Dedifferentiated amniotic fluid mesenchymal stem cell (primary cell): ENCODE measurements at regions not wholly inside any gene's neighbourhood (a gene's known extent, or its start where the extent isn't known, plus 50 kb on each side); places are given as distances from the start of the nearest gene placed in this dataset.

Experiments used
- DNase-seq: peaks from one replicate; pipeline ENCODE4 v3.0.0-alpha.2; 2016; ENCODE audit errors: extremely low spot score

GRCh38 chr2:45145073-45145899 is 136.0 kb upstream of the SIX2 start:
- no peak for DNase-seq

- no peak for DNase-seq
Measured at GRCh38 chr2:45141883-45142866, 132.9 kb upstream of the SIX2 start.

GRCh38 chr2:45140675-45141074 is 131.4 kb upstream of the SIX2 start:
- DNase-seq: no peak

- DNase-seq: no peak
Measured at GRCh38 chr2:45138904-45139303, 129.7 kb upstream of the SIX2 start.

- DNase-seq: no peak
Measured at GRCh38 chr2:45137966-45138695, 128.9 kb upstream of the SIX2 start.

GRCh38 chr2:45134726-45135125 is 125.5 kb upstream of the SIX2 start:
- DNase-seq: no peak

GRCh38 chr2:45134014-45134413 is 124.8 kb upstream of the SIX2 start:
- no peak for DNase-seq

GRCh38 chr2:45132551-45132950 is 123.3 kb upstream of the SIX2 start:
- no peak for DNase-seq

- DNase-seq: no peak
Measured at GRCh38 chr2:45131587-45131986, 122.3 kb upstream of the SIX2 start.

- no peak for DNase-seq
Measured at GRCh38 chr2:45130736-45131135, 121.5 kb upstream of the SIX2 start.

GRCh38 chr2:45128580-45128997 is 119.3 kb upstream of the SIX2 start:
- DNase-seq: peak; percentile 74

GRCh38 chr2:45127891-45128290 is 118.6 kb upstream of the SIX2 start:
- DNase-seq: no peak

- DNase-seq: no peak
Measured at GRCh38 chr2:45127321-45127720, 118.1 kb upstream of the SIX2 start.

- DNase-seq: no peak
Measured at GRCh38 chr2:45125232-45125631, 116.0 kb upstream of the SIX2 start.

- no peak for DNase-seq
Measured at GRCh38 chr2:45124456-45124855, 115.2 kb upstream of the SIX2 start.

GRCh38 chr2:45123521-45124191 is 114.4 kb upstream of the SIX2 start:
- DNase-seq: no peak

- no peak for DNase-seq
Measured at GRCh38 chr2:45123065-45123464, 113.8 kb upstream of the SIX2 start.

- DNase-seq: no peak
Measured at GRCh38 chr2:45121236-45121927, 112.1 kb upstream of the SIX2 start.

GRCh38 chr2:45120546-45120945 is 111.3 kb upstream of the SIX2 start:
- DNase-seq: peak; percentile 28

GRCh38 chr2:45119855-45120254 is 110.6 kb upstream of the SIX2 start:
- peak; percentile 36 for DNase-seq

GRCh38 chr2:45119038-45119437 is 109.8 kb upstream of the SIX2 start:
- no peak for DNase-seq
